ENCODE measurements at regions not wholly inside any gene's neighbourhood (a gene's known extent, or its start where the extent isn't known, plus 50 kb on each side); places are given as distances from the start of the nearest gene placed in this dataset.
"Not testable (repeated sequence)": the region's sequence is repeated elsewhere in the genome, so short reads cannot be mapped to it uniquely, and the experiment has no call there.

DNA sequence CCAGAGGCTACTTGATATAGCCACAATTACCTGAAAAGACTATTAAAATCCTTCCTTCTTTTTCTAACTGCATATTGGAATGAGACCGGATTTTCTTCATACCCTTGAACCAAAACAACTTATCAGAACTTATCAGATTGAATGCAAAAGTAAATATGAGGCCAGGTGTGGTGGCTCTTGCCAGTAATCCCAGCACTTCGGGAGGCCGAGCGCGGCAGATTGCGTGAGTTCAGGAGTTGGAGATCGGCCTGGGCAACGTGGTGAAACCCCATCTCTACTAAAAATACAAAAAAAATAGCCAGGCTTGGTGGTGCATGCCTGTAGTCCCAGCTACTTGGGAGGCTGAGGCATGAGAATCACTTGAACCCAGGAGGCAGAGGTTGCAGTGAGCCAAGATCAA, 72.8 kb upstream of the TOP1 start:
- not testable (repeated sequence) for DNase-seq (ENCODE audit: low read depth)

DNA sequence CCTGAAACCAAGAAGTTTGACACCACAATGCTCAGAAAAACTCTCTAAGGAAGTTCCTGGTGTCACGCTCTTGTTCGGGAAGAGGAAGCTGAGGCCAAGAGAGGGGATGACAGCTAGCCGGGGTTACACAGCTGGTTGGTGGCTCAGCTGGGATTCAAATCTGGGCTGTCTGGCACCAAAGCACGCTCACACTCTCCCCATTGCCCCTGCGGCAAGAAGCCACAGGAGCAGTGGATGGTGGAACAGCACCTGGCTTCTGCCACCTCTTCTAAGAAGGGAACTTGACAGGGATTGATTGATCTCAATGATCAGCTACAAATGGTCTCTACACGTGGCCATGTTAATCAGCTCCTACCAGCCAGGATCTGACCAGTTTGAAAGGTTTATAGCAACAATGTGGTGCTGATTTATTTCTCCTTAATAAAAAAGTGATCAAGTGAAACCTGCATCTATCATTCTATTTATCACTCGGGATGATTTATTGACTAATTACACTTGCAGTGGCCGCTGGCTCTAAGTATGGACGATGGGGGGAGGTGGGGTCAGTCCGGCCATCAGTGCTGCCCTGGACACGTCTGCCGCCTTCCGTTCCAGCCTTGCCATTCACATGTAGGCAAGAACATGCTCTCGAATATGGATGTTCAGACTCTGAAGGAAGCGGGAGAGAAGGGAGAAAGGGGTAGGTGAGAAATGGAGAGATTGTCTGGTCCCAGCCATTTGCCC, 71.9 kb upstream of the TOP1 start:
- DNase-seq (ENCODE audit: low read depth) = no peak

DNA sequence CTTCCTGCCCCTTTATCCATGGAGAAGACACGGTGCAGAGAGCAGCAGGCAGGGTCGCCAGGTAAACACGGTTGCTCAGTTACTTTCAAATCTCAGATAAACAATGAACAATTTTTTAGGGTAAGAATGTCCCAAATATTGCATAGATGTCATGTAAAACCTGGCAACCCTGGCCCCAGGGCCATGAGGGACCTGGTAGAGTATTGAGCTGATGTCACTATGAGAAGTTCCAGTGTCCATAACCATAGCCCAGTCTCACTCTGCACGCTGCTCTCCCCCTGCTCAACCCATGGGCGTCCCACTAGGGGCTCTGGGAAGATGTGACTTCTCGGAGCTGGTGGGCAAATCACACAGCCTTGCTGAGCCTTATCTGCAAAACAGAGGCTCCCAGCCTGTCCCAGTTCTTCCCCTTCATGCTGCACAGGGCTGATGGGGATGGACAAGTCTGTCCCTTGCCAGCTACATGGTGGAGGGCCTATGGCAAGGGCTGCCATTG, 71.3 kb upstream of the TOP1 start:
- DNase-seq (ENCODE audit: low read depth) = no peak

DNA sequence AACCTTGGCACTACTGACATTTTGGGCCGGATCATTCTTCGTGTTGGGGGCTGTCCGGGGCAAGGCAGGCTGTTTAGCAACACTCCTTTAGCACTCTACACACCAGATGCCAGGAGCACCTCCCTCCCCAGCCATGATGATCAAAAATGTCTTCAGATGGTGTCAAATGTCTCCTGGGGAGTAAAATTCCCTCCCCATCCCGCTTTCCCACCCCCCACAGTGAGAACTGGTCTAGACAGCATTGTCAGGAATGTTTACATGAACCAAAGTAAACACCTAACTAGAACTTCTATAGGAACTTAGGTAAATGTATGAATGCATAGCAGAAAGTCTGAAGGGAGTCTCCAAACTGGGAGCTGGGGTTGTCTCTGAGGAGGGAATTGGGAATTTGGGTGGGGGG, 70.0 kb upstream of the TOP1 start:
- DNase-seq (ENCODE audit: low read depth) = no peak

DNA sequence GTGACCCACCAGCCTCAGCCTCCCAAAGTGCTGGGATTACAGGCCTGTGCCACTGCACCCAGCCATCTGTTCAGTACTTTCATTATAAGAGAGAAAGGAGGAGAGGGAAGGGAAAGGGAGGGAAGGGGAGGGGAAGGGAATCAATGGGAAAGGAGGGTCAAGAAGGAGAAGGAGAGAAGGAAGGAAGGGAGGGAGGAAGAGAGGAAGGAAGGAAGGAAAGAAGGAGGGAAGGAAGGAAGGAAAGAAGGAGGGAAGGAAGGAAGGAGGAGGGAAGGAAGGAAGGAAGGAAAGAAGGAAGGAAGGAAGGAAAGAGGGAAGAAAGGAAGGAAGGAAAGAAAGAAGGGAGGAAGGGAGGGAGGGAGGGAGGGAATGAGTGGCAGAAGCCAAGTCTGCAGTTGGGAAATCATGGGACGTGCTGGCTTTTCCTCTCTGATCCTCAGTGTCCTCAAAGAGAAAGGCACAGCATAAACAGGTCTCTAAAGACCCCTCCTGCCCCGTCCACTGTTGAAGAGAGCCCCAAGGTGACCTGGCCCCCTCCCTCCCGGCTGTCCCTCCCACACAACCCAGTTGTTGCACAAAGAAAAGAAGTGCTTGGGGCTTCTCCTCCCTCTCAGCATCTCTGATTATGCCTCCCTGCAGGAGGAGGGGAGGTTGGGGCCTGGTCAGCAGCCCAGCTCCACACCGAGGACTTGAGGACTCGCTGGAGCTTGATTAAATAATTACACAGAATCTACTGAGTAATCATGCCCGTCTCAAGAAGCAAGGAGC, 69.1 kb upstream of the TOP1 start:
- no peak for DNase-seq (ENCODE audit: low read depth)

DNA sequence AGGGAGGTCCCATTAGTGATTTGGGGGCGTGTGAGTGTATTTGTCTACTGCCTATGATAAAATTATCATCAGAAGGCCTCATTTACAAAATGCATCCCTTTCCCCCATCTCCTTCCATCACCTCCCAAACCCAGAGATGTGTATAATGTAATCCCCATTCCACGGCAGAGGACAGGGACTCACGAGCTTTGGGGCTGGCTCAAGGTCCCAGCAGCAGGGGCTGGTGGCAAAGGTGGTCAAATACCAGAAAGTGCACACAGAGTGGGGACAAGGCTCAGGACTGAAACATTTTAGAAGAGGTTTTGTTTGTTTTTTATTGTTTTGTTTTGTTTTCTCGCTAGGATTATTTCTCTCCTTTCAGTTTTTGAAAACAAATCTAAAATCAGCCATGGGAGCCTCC, 68.5 kb upstream of the TOP1 start:
- no peak for DNase-seq (ENCODE audit: low read depth)

DNA sequence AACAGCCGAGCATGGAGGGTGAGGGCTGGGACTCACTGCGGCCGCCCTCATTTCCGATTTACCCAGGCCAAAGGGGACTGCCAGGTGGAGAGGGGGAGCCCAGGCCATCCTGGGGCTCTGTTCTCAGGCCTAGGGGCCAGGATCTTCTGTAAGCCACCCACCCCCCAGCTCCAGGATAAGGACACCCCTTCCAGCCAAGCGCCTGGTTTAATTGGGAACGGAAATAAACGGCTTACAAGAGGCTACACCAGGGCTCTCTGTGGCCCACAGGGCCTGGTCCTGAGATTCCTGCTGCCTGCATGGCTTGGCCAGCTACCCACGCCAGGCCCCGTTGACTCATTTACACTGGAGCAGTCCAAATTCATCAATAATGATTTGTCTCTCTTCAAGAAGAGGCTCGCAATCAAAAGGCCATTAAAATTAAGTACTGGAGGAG, 68.1 kb upstream of the TOP1 start:
- DNase-seq (ENCODE audit: low read depth) = no peak

DNA sequence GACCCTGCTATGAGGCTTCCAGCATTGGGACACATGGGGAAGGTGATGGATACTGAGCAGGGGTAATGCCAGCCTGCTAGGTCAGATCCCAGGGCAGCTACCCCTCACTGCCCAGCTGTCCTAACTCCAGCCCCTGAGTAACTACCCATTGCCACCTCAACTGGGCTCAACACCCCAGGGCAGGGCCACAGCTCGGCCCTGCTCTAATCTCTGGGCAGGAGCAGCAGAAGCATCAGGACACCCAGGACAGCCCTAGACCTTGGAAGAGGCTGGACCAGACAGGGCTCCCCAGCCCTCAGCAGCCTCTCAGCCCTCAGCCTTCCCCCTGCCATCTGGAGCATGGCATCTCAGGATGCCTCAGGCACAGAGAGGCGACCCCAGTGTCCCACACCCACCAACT, 67.4 kb upstream of the TOP1 start:
- no peak for DNase-seq (ENCODE audit: low read depth)

DNA sequence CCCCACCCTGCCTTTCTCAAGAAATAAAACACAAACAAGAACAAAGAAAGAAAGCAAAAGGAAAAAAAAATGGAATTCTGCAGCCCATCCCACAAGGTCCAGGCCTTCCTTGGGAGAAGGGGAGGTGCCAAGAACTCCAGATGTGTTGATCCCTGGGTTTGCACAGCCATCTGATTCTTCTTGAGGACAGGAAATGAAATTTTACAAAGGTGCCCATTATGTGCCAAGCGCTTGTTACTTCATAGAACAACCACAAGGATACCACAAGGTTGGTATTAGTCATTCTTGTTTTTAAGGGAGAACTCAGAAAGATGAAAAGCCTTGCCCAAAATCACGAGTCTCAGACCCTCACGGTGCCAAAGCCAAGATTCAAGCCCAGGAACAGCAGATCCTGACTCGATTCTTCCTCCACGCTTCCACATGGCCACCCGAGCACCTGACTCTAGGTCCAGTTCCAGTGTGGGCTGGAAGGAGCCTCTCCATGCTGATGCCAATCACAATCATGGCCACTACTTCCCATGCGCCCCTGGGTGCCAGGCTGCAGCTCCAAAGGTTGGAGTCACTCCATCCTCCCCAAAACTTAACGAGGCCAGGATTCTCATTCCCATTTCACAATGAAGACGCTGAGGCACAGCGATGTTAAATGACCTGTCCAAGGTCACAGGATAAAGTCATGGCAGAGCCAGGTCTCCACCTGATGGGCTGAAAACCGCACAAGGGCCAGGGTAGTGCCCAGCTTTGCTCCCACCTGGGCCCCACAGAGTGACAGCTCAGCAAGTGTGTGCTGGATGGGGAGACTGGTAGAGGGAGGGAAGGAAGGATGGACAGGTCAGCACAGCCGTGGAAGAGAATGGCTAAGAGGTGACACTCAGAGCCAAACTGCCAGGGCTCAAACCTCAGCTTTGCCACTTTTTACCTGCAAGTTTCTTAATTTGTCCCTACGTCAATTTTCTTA, 66.7 kb upstream of the TOP1 start:
- DNase-seq (ENCODE audit: low read depth) = peak; percentile 96

DNA sequence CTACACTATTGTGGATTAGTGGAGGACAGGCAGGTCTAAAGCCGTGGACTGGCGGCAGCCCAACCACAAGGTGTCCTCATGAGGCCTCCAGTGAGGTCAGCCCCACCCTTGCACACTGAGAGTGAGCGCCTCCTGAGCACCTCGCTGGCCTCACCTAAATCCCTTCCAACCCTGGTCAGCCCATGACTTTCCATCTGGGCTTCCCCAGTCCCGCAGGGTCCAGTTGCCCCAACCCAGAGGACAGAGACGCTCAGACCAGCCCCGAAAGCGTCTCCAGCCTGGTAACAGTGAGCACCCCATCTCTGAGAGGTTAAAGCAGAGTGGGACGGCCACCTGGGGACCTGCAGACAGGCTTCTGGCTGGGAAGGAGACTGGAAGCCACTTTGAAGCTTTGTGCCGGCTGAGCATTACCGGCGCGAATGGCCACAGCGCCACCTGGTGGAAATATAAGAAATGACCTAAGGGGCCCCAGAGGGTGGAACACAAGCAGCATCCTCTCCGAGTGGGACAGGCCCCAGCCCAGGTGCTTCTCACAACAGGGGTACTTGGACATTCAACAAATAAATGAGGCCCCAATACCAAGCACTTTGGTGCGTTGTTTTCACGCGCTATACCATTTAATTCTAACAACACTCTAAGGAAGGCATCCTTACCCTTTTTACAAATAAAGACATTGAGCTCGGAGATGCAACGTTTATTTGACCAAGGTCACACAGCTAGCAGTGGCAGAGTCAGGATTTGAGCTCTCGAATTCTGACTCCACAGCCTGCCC, 65.7 kb upstream of the TOP1 start:
- peak; percentile 73 for DNase-seq (ENCODE audit: low read depth)

DNA sequence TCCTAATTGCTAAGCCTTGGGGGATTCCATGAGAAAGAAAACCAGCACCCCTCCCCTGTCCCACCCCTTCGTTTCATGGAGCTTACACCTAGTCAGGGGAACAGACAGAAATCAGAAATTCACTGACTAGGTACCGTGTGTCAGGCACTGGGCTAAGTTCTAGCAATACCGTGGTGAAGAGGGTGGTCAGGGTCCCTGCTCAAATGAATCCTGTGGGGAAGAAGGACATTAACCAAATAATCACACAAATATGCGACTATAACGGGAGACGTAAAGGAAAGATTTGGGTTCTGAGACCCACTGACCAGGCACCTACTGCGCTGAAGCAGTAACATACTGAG, 65.1 kb upstream of the TOP1 start:
- no peak for DNase-seq (ENCODE audit: low read depth)

DNA sequence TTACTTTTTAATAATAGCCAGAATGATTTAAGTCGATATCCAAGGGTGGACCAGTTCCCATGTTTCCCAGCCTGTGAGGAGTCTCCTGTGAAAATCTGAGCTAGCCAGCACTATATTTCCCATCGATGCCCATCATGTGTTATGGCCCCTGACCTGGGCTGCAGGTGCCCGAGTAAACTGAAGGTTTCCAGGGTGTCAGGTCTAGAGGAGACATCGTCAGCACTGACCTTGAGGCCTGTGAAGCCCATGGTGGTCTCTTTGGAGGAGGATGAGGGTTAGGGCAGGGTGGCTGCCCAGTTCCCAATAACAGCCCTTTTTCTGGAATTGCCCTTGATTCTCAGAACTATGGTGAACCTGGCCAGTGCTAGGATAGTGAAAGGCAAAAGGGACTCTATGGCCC, 63.0 kb upstream of the TOP1 start:
- no peak for DNase-seq (ENCODE audit: low read depth)

DNA sequence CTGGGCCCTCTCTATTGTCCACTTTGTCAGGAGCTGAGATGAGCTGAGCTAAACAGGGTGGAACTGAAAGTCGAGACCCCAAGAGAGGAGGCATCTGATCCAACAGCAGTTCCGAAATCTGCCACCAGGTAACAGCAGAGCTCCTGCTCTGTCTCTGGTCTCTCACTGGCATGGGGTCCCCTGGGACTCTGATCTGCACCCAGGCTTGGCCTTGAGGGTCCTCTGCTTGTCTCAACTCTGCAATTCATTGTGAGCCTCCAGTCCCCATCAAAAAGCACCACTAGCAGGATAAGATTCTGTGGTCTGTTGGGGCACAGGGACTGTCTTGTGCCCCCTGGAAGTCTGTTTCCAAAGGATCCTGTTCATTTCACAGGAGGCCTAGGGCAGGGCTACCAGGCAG, 62.5 kb upstream of the TOP1 start:
- DNase-seq (ENCODE audit: low read depth) = no peak

DNA sequence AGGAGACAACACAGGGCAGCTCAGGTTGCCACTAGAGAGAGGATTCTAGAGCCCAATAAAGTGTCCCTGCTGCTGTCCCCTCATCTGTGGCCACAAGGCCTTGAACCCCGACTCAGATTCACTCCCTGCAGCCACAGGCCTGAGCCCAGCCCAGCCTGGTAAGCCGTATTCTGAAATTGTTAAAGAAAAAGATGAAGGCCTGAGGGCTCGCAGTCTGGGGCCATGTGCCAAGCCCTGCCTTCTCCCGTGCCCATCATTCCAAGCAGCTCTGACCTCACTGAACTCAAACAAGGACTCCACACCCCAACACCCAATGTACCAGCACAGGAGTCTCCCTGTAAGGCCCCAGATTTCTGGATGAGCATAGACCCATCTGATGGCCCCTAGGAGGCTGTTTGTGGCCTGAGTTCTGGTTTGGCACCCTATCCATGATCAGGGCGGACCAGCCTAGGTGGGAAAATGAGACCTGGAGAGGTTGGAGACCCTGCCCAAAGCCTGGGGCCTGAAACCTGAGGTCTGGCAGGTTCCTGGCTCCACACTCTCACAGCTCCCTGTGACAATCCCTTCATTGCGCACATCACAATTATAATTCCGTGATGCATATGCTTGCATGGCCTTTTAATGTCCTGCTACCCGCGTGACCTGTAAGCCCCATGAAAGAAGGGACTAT, 62.0 kb upstream of the TOP1 start:
- DNase-seq (ENCODE audit: low read depth) = no peak

DNA sequence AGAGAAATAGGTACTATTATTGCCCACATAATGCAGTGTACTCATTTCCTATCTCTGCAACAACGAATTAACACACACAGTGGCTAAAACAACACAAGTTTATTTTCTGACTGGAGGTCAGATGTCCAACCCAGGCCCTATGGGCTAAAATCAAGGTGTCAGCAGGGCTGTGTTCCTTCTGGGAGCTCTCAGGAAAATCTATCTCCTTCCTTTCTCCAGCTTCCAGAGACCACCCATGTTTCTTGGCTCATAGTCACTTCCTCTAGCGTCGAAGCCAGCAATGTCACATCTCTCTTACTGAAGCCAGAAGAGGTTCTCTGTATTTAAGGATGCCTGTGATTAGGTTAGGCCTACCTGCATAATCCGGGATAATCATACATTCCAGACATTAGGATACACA, 60.9 kb upstream of the TOP1 start:
- DNase-seq (ENCODE audit: low read depth) = no peak

DNA sequence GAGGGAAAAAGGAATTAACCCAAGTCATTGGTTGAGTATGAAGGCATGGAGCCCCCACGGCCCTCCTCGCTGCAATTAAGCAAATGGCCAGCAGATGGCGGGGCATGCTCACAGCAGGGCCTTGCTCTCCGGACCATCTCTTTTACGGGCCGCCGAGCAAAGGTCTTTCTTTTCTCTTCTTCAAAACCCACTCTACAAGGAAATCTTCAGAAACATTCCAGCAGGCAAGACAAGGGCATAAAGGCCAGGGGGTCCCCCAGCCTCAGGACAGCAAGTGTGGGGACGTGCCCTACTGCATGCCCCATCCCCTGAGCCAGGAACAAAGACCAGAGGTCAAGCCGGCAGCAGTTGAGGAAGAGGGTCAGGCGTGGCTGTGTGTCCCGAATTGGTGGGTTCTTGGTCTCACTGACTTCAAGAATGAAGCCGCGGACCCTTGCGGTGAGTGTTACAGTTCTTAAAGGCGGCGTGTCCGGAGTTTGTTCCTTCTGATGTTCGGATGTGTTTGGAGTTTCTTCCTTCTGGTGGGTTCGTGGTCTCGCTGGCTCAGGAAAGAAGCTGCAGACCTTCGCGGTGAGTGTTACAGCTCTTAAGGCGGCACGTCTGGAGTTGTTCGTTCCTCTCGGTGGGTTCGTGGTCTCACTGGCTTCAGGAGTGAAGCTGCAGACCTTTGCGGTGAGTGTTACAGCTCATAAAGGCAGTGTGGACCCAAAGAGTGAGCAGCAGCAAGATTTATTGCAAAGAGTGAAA, 59.6 kb upstream of the TOP1 start:
- peak; percentile 70 for DNase-seq (ENCODE audit: low read depth)

DNA sequence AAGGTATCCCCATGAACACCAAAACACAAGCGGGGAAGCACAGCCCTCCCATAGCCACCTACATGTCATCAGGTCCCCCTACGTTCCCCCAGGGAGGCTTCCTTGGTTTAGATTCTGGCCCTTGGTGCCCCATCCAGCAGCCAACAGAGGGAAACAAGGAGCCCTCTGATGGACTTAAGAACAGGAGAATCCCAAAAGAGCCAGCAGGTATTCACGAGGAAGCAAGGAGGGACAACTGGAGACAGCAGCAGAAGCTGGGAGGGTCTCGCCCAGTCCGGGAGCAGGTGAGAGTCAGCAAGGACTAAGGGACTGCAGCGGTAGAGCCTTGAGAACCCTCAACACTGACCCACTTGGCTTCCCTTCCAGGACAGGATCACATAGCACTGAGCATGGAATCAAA, 58.4 kb upstream of the TOP1 start:
- DNase-seq (ENCODE audit: low read depth) = no peak

DNA sequence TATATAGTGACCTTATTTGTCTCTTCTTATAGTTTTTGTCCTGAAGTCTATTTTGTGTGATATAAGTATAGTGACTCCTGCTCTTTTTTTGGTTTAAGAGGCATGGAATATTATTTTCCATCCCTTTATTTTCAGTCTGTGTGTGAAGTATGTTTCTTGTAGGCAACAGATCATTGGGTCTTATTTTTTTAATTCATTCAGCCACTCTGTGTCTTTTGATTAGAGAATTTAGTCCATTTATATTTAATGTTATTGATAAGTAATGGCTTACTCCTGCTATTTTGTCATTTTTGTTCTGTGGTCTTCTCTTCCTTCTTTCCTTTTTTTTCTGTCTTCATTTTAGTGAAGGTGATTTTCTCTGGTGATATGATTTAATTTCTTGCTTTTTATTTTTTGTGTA, 51.4 kb upstream of the TOP1 start:
- DNase-seq (ENCODE audit: low read depth) = no peak

DNA sequence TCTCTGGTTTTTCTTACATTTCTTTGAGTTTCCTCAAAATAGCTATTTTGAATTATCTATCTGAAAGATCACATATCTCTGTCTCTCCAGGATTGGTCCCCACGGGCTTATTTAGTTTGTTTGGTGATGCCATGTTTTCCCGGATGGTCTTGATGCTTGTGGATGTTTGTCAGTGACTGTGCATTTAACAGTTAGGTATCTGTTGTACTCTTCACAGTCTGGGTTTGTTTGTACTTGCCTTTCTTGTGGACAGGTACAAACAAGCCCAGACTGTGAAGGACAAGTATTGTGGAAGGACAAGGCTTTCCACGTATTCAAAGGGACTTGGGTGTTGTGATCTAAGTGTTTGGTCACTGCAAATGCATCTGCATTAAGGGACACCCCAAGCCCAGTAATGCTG, 49.9 kb upstream of the TOP1 start:
- DNase-seq (ENCODE audit: low read depth) = no peak

Data from HT1080 (cell line).